ENCODE measurements at regions not wholly inside any gene's neighbourhood (a gene's known extent, or its start where the extent isn't known, plus 50 kb on each side); places are given as distances from the start of the nearest gene placed in this dataset.

GRCh38 chr11:116271479-116271878, 501.3 kb downstream of the BUD13 start:
- TF ChIP-seq EP300 (conservative IDR thresholded peaks at IDR 0.05; ENCODE audit: poor library complexity, severe bottlenecking) (no peak), EZH2 (IDR thresholded peaks at IDR 0.05; ENCODE audit: borderline replicate concordance, insufficient read depth, low read length, poor library complexity, severe bottlenecking) (no peak), POLR2AphosphoS5 (IDR thresholded peaks at IDR 0.05) (no peak), RAD21 (conservative IDR thresholded peaks at IDR 0.05) (no peak), SMC3 (conservative IDR thresholded peaks at IDR 0.05; ENCODE audit: poor library complexity) (no peak), MXI1 (conservative IDR thresholded peaks at IDR 0.05; ENCODE audit: poor library complexity, severe bottlenecking) (no peak), TAF1 (IDR thresholded peaks at IDR 0.05; ENCODE audit: low read depth) (no peak), CTCF (IDR thresholded peaks at IDR 0.05; ENCODE audit: poor library complexity, severe bottlenecking) (no peak), REST (IDR thresholded peaks at IDR 0.05; ENCODE audit: borderline replicate concordance) (no peak)
- Histone ChIP-seq H3K79me2 (replicated peaks; ENCODE audit: insufficient read depth, low read length) (no peaks in the 10 kb centered on the region), H3K36me3 (ENCODE audit: insufficient read depth, low read length) (no peaks in the 10 kb centered on the region)

GRCh38 chr11:116267146-116267545, 505.6 kb downstream of the BUD13 start:
- Histone ChIP-seq H3K4me3 (ENCODE audit: low read length) (no peak overlapping the region), H3F3A (ENCODE audit: insufficient read depth, low read length, poor library complexity, severe bottlenecking) (no peaks in the 10 kb centered on the region), H3K9me2 (ENCODE audit: insufficient read depth, low read length) (no peaks in the 10 kb centered on the region), H4K20me1 (ENCODE audit: insufficient read depth) (no peaks in the 10 kb centered on the region), H3K4me2 (ENCODE audit: low read length) (no peak overlapping the region), H2AFZ (ENCODE audit: low read depth, low read length) (no peak overlapping the region), H3K27me3 (ENCODE audit: insufficient read depth, low read depth, low read length) (no peaks in the 10 kb centered on the region), H3K9me3 (ENCODE audit: low read length) (no peaks in the 10 kb centered on the region), H3K27ac (ENCODE audit: low read length) (no peak overlapping the region), H3K9ac (ENCODE audit: low read length) (no peak overlapping the region), H3K79me2 (replicated peaks; ENCODE audit: insufficient read depth, low read length) (no peaks in the 10 kb centered on the region), H3K36me3 (ENCODE audit: insufficient read depth, low read length) (no peaks in the 10 kb centered on the region)
- TF ChIP-seq MXI1 (conservative IDR thresholded peaks at IDR 0.05; ENCODE audit: poor library complexity, severe bottlenecking) (no peak), SMC3 (conservative IDR thresholded peaks at IDR 0.05; ENCODE audit: poor library complexity) (no peak), RAD21 (conservative IDR thresholded peaks at IDR 0.05) (no peak), CTCF (IDR thresholded peaks at IDR 0.05; ENCODE audit: poor library complexity, severe bottlenecking) (no peak), REST (IDR thresholded peaks at IDR 0.05; ENCODE audit: borderline replicate concordance) (no peak), POLR2AphosphoS5 (IDR thresholded peaks at IDR 0.05) (no peak), EZH2 (IDR thresholded peaks at IDR 0.05; ENCODE audit: borderline replicate concordance, insufficient read depth, low read length, poor library complexity, severe bottlenecking) (no peak), EP300 (conservative IDR thresholded peaks at IDR 0.05; ENCODE audit: poor library complexity, severe bottlenecking) (no peak), TAF1 (IDR thresholded peaks at IDR 0.05; ENCODE audit: low read depth) (no peak)

More at GRCh38 chr11:116271479-116271878, 501.3 kb downstream of the BUD13 start:
- no peaks in the 10 kb centered on the region for H3F3A ChIP-seq (ENCODE audit: insufficient read depth, low read length, poor library complexity, severe bottlenecking)
- H3K9me2 ChIP-seq (ENCODE audit: insufficient read depth, low read length), result no peaks in the 10 kb centered on the region
- H3K9me3 ChIP-seq (ENCODE audit: low read length), result no peaks in the 10 kb centered on the region
- no peaks in the 10 kb centered on the region for H3K27me3 ChIP-seq (ENCODE audit: insufficient read depth, low read depth, low read length)
- H3K9ac ChIP-seq (ENCODE audit: low read length), result no peak overlapping the region
- H2AFZ ChIP-seq (ENCODE audit: low read depth, low read length), result no peak overlapping the region
- no peak overlapping the region for H3K27ac ChIP-seq (ENCODE audit: low read length)
- H3K4me3 ChIP-seq (ENCODE audit: low read length), result no peak overlapping the region
- H3K4me2 ChIP-seq (ENCODE audit: low read length), result no peak overlapping the region
- no peaks in the 10 kb centered on the region for H4K20me1 ChIP-seq (ENCODE audit: insufficient read depth)

Data from neural cell (in vitro differentiated cells).